Peyer's patch (tissue), 4 donors: ENCODE measurements at regions not wholly inside any gene's neighbourhood (a gene's known extent, or its start where the extent isn't known, plus 50 kb on each side); places are given as distances from the start of the nearest gene placed in this dataset.

Experiments
- DNase-seq, 3 donors: peaks; one replicate each; pipeline ENCODE4 v3.0.0-alpha.2; 2017 to 2019
- H3K27ac ChIP-seq, 4 donors: fragments of 200-600 bp; sonication (generic); one replicate each; pipeline ENCODE4 v1.5.1; 2016 to 2019
- H3K27me3 ChIP-seq, 2 donors: fragments of 200-600 bp; sonication (generic); one replicate each; pipeline ENCODE4 v1.5.1; 2019
- H3K36me3 ChIP-seq, 3 donors: fragments of 200-600 bp; sonication (generic); one replicate each; pipeline ENCODE4 v1.5.1; 2016 to 2019
- H3K4me1 ChIP-seq, 4 donors: fragments of 200-600 bp; sonication (generic); one replicate each; pipeline ENCODE4 v1.5.1; 2016 to 2019
- H3K4me3 ChIP-seq, 4 donors: fragments of 200-600 bp; sonication (generic); 1 replicate in 3 of 4; 2 replicates in 1 of 4; pipeline ENCODE4 v1.5.1; 2016 to 2019; ENCODE audit warnings: mild to moderate bottlenecking in 1 of 4
- H3K9me3 ChIP-seq, 4 donors: fragments of 200-600 bp; sonication (generic); one replicate each; pipeline ENCODE4 v1.5.1; 2016 to 2019; ENCODE audit warnings: mild to moderate bottlenecking in 1 of 4
- POLR2A ChIP-seq, 2 donors: fragments of 450-650 bp; IDR thresholded peaks; one replicate each; pipeline ENCODE4 v1.5.1; 2017; ENCODE audit warnings: antibody characterized with exemption in 2 of 2, mild to moderate bottlenecking in 2 of 2, moderate library complexity in 2 of 2
- TF ChIP-seq, protein P1 (sequence below), 6 experiments: fragments of 450-650 bp in 4 of 6; fragments of 200-600 bp in 2 of 6; sonication (generic) in 1 of 6; IDR thresholded peaks; one replicate each; pipeline ENCODE4 v1.5.1; 2017 to 2019; ENCODE audit warnings: antibody characterized with exemption in 6 of 6, mild to moderate bottlenecking in 3 of 6, moderate library complexity in 1 of 6

DNA sequence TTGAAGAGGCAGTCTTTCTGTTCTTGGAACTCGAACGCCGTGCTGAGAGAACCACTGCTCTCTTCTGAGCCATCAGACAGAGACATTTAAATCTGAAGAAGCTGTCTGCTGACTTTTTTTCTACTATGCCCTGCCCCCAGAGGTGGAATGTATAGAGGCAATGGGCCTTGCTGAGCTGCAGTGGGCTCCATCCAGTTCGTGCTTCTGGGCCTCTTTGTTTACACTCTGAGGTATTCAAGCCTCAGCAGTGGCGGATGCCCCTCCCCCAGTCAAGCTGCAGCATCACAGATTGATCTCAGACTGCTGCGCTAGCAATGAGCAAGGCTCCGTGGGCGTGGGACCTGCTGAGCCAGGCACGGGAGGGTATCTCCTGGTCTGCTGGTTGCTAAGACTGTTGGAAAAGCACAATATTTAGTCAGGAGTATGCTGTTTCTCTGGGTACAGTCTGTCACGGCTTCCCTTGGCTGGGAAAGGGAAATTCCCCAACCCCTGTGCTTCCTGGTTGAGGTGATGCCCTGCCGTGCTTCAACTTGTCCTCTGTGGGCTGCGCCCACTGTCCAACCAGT lies 526.8 kb downstream of the CD109 start:
- H3K4me1 ChIP-seq = no peaks in the 10 kb centered on the region
- DNase-seq = no peak

DNA sequence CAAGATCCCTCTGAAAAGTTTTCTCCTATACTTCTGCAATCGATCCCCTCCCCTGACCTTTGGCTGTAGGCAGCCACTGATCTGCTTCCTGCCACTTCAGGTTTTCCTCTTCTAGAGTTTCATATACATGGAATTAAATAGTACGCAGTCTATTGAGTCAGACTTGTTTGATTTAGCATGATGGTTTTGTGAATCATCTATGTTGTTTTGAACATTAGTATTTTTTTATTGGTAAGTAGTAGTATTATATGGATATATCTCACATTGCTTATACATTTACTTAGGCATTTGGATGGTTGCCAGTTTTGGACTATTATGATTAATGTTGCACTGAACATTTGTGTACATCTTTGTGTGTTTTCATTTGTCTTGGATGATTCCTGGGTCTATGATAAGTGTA lies 518.0 kb downstream of the CD109 start:
- no peaks in the 10 kb centered on the region for H3K27me3 ChIP-seq
- H3K9me3 ChIP-seq = no peaks in the 10 kb centered on the region
- no peak for DNase-seq
- no peak overlapping the region for H3K27ac ChIP-seq
- H3K4me1 ChIP-seq = no peaks in the 10 kb centered on the region
- H3K36me3 ChIP-seq = no peaks in the 10 kb centered on the region
- TF ChIP-seq, protein P1, sequence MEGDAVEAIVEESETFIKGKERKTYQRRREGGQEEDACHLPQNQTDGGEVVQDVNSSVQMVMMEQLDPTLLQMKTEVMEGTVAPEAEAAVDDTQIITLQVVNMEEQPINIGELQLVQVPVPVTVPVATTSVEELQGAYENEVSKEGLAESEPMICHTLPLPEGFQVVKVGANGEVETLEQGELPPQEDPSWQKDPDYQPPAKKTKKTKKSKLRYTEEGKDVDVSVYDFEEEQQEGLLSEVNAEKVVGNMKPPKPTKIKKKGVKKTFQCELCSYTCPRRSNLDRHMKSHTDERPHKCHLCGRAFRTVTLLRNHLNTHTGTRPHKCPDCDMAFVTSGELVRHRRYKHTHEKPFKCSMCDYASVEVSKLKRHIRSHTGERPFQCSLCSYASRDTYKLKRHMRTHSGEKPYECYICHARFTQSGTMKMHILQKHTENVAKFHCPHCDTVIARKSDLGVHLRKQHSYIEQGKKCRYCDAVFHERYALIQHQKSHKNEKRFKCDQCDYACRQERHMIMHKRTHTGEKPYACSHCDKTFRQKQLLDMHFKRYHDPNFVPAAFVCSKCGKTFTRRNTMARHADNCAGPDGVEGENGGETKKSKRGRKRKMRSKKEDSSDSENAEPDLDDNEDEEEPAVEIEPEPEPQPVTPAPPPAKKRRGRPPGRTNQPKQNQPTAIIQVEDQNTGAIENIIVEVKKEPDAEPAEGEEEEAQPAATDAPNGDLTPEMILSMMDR (IDR thresholded peaks at IDR 0.05) = no peak
- TF ChIP-seq POLR2A (IDR thresholded peaks at IDR 0.05) = no peak
- no peak overlapping the region for H3K4me3 ChIP-seq

More for the DNA sequence above, 526.8 kb downstream of the CD109 start:
- Histone ChIP-seq H3K27me3 (no peaks in the 10 kb centered on the region), H3K27ac (no peak overlapping the region), H3K36me3 (no peaks in the 10 kb centered on the region), H3K9me3 (no peaks in the 10 kb centered on the region), H3K4me3 (no peak overlapping the region)
- TF ChIP-seq POLR2A (IDR thresholded peaks at IDR 0.05) = no peak
- TF ChIP-seq, protein P1 (IDR thresholded peaks at IDR 0.05) = no peak

DNA sequence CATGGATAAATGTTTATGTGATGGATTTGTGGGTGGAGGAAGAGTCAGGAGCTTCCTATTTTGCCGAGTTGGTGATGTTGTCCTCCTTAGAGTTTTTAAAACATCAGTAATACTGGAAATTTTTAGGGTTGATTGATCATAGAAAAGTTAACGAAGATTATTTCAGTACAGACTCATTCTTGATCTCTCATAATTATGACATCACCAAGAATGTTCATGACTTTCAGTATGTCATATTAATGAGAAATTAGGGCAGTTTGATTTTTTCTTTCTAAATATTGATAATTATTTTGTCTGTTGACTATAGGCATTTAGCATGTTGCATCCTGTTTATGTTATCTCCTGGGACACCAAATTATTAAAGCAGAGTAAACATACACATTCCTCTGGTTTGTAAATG lies 512.2 kb downstream of the CD109 start:
- Histone ChIP-seq H3K36me3 (no peaks in the 10 kb centered on the region), H3K27ac (no peak overlapping the region), H3K27me3 (no peaks in the 10 kb centered on the region), H3K4me1 (no peaks in the 10 kb centered on the region), H3K4me3 (no peak overlapping the region), H3K9me3 (peaks cover 0 to 6% (median 0%) of the 10 kb centered on the region in 4 donors)
- DNase-seq = no peak
- TF ChIP-seq POLR2A (IDR thresholded peaks at IDR 0.05) = no peak
- TF ChIP-seq, protein P1 (IDR thresholded peaks at IDR 0.05) = no peak

DNA sequence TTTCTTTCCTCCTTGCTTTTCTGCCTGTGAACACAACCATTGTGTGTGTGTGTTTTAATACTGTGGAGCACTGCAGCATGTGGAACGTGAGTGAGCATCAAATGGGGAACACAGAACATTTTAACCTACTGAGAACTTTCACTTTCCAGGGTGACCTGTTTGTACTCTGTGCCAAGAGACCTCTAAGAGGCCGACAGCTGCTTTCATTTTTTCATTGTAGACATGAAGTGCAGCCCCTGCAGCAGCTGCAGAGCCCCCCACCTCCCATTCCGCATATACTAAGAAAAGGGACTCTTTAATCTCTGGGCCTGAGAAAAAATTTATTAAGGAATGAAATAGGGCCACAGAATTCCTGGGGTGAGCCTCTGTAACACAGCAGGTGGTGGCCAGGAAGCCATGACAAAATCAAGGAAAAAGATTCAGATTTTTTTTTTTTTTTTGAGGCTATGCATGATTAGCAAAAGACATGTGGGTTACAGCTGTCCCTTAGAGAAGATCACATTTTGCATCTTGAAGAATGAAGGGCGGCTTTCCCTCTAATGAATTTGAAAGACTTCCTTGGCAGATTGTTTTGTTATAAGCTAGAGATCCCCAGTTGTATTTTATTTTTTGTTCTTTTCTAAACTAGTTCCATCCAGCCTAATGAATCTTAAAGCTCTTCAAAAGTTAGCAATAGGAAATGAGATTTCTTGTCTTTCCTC lies 503.4 kb downstream of the CD109 start:
- no peak overlapping the region for H3K27ac ChIP-seq
- H3K4me3 ChIP-seq = no peak overlapping the region
- no peaks in the 10 kb centered on the region for H3K9me3 ChIP-seq
- no peaks in the 10 kb centered on the region for H3K27me3 ChIP-seq
- H3K4me1 ChIP-seq = no peaks in the 10 kb centered on the region
- DNase-seq = no peak
- H3K36me3 ChIP-seq = no peaks in the 10 kb centered on the region
- TF ChIP-seq POLR2A (IDR thresholded peaks at IDR 0.05) = no peak
- TF ChIP-seq, protein P1 (IDR thresholded peaks at IDR 0.05) = no peak

DNA sequence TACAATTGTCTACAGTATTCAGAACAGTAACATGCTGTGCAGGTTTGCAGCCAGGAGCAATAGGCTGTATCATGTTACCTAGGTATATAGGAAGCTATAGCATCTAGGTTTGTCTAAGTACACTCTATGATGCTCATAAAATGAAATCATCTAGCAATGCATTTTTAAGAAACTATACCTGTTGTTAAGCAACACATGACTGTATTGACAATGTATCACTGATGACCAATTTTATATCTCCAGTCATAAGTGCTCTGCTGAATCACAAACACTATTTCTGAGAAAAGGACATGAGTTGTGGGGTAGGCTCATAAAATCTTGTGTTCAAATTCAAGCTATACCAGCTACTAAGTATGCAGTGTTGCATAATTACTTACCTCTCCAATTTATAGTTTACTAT lies 501.3 kb downstream of the CD109 start:
- H3K4me1 ChIP-seq = no peaks in the 10 kb centered on the region
- no peak overlapping the region for H3K4me3 ChIP-seq
- H3K27me3 ChIP-seq = no peaks in the 10 kb centered on the region
- no peaks in the 10 kb centered on the region for H3K36me3 ChIP-seq
- no peak overlapping the region for H3K27ac ChIP-seq
- H3K9me3 ChIP-seq = no peaks in the 10 kb centered on the region
- no peak for TF ChIP-seq POLR2A (IDR thresholded peaks at IDR 0.05)
- TF ChIP-seq, protein P1 (IDR thresholded peaks at IDR 0.05) = no peak
- no peak for DNase-seq
